ENCODE measurements at regions not wholly inside any gene's neighbourhood (a gene's known extent, or its start where the extent isn't known, plus 50 kb on each side); places are given as distances from the start of the nearest gene placed in this dataset.

- TF ChIP-seq EZH2phosphoT487 (IDR thresholded peaks at IDR 0.05; ENCODE audit: borderline replicate concordance) (no peak), CTCF (IDR thresholded peaks at IDR 0.05 in 2 of 3, conservative IDR thresholded peaks at IDR 0.05 in 1 of 3; ENCODE audit: borderline replicate concordance in 1 of 3, insufficient read depth in 1 of 3, low read depth in 2 of 3, low read length in 2 of 3) (no peak), POLR2A (IDR thresholded peaks at IDR 0.05; ENCODE audit: borderline replicate concordance, extremely low read depth, insufficient read depth, insufficient read length) (no peak)
Observed at GRCh38 chr1:219383281-219383680, 209.6 kb downstream of the LYPLAL1 start.

All from HCT116 (cell line).